Heart left ventricle (tissue), 13 donors: ENCODE measurements at regions not wholly inside any gene's neighbourhood (a gene's known extent, or its start where the extent isn't known, plus 50 kb on each side); places are given as distances from the start of the nearest gene placed in this dataset.

Experiments used
- POLR2A ChIP-seq, 2 donors: fragments of 450-650 bp; IDR thresholded peaks; one replicate each; pipeline ENCODE4 v1.6.1; 2017; ENCODE audit warnings: antibody characterized with exemption in 2 of 2, mild to moderate bottlenecking in 2 of 2, moderate library complexity in 2 of 2
- TF ChIP-seq, protein P1 (sequence below), 12 donors: fragments of 200-600 bp; sonication (generic) in 4 of 12; IDR thresholded peaks; one replicate each; pipeline versions ENCODE4 v1.5.0 to v1.8.0; 2018 to 2022; ENCODE audit warnings: antibody characterized with exemption in 12 of 12, mild to moderate bottlenecking in 5 of 12
- donor health status: ischemic (EF 13 %, LVEDD 7.1; RV severe dilation, severe dysfunction).
- donor health status: DM: no; HTN: yes; CAD: no.
- donor health status: DM: no; HTN: no; CAD: no.
- donor health status: ischemic (EF 25% LVEDD 6.9; RV normal size, moderate dysfunction).
- donor health status: ischemic (EF 25% LVEDD 5.7; RV mildly dilated, moderate dysfunction).
- donor health status: ischemic (EF 35%, LVEDD 5.7; RV mildly dilated, moderate dysfunction).
- donor health status: nonischemic (EF 11% LVEDD 7.7; RV severe dilation, severe dysfunction).
- donor health status: DM: yes; HTN: yes; CAD: no.
- donor health status: PGD.
- donor health status: ischemic (EF 29% LVEDD 5.4; RV normal size, mild dysfunction).
- donor health status: nonischemic (EF 23%, LVEDD 6.1; RV moderate dilation, normal function).

GRCh38 chrX:78517124-78517523 is 142.0 kb downstream of the RTL3 start:
- TF ChIP-seq, protein P1, sequence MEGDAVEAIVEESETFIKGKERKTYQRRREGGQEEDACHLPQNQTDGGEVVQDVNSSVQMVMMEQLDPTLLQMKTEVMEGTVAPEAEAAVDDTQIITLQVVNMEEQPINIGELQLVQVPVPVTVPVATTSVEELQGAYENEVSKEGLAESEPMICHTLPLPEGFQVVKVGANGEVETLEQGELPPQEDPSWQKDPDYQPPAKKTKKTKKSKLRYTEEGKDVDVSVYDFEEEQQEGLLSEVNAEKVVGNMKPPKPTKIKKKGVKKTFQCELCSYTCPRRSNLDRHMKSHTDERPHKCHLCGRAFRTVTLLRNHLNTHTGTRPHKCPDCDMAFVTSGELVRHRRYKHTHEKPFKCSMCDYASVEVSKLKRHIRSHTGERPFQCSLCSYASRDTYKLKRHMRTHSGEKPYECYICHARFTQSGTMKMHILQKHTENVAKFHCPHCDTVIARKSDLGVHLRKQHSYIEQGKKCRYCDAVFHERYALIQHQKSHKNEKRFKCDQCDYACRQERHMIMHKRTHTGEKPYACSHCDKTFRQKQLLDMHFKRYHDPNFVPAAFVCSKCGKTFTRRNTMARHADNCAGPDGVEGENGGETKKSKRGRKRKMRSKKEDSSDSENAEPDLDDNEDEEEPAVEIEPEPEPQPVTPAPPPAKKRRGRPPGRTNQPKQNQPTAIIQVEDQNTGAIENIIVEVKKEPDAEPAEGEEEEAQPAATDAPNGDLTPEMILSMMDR (IDR thresholded peaks at IDR 0.05), result no peak
- no peak for TF ChIP-seq POLR2A (IDR thresholded peaks at IDR 0.05)
